Breast epithelium (tissue), 4 donors: ENCODE measurements at regions not wholly inside any gene's neighbourhood (a gene's known extent, or its start where the extent isn't known, plus 50 kb on each side); places are given as distances from the start of the nearest gene placed in this dataset.

ENCODE experiments used
- DNase-seq, 2 donors: peaks; one replicate each; pipeline ENCODE4 v3.0.0-alpha.2; 2019; ENCODE audit warnings: low spot score in 2 of 2
- H3K27ac ChIP-seq, 2 donors: fragments of 200-600 bp; sonication (generic) in 1 of 2; one replicate each; pipeline ENCODE4 v1.5.1; 2016 to 2019; ENCODE audit warnings: mild to moderate bottlenecking in 1 of 2
- H3K27me3 ChIP-seq, 2 donors: fragments of 200-600 bp; sonication (generic) in 1 of 2; one replicate each; pipeline versions ENCODE4 v1.5.1 to v1.6.0; 2017 to 2019; ENCODE audit warnings: control low read depth in 1 of 2, mild to moderate bottlenecking in 1 of 2
- H3K36me3 ChIP-seq: fragments of 200-600 bp; one replicate; pipeline ENCODE4 v1.5.1; 2019
- H3K4me1 ChIP-seq, 2 donors: fragments of 200-600 bp; sonication (generic); one replicate each; pipeline ENCODE4 v1.5.1; 2016 to 2019; ENCODE audit warnings: control low read depth in 1 of 2
- H3K4me3 ChIP-seq, 3 donors: fragments of 200-600 bp; sonication (generic); 1 replicate in 2 of 3; 2 replicates in 1 of 3; pipeline ENCODE4 v1.5.1; 2016 to 2019; ENCODE audit warnings: mild to moderate bottlenecking in 3 of 3, moderate library complexity in 2 of 3
- H3K9me3 ChIP-seq, 2 donors: fragments of 200-600 bp; sonication (generic) in 1 of 2; one replicate each; pipeline ENCODE4 v1.5.1; 2016 to 2019; ENCODE audit warnings: control low read depth in 1 of 2
- POLR2A ChIP-seq: fragments of 450-650 bp; IDR thresholded peaks from one replicate; pipeline ENCODE4 v1.6.1; 2016; ENCODE audit warnings: antibody characterized with exemption, mild to moderate bottlenecking, moderate library complexity
- POLR2AphosphoS5 ChIP-seq, 3 donors: sonication (generic); formaldehyde crosslinking; IDR thresholded peaks; one replicate each; pipeline ENCODE4 v1.6.1; 2017; ENCODE audit warnings: antibody characterized with exemption in 3 of 3
- intact Hi-C: fragments of 100-400 bp; cut with DNase I; formaldehyde crosslinking; loops from one replicate; pipeline ENCODE4 v1.15.1; 2023; ENCODE audit warnings: low total_unique reads
- TF ChIP-seq, protein P1 (sequence below), 3 donors: fragments of 450-650 bp; IDR thresholded peaks; one replicate each; pipeline ENCODE4 v1.5.1; 2016 to 2017; ENCODE audit warnings: antibody characterized with exemption in 3 of 3, mild to moderate bottlenecking in 3 of 3, moderate library complexity in 3 of 3

DNA sequence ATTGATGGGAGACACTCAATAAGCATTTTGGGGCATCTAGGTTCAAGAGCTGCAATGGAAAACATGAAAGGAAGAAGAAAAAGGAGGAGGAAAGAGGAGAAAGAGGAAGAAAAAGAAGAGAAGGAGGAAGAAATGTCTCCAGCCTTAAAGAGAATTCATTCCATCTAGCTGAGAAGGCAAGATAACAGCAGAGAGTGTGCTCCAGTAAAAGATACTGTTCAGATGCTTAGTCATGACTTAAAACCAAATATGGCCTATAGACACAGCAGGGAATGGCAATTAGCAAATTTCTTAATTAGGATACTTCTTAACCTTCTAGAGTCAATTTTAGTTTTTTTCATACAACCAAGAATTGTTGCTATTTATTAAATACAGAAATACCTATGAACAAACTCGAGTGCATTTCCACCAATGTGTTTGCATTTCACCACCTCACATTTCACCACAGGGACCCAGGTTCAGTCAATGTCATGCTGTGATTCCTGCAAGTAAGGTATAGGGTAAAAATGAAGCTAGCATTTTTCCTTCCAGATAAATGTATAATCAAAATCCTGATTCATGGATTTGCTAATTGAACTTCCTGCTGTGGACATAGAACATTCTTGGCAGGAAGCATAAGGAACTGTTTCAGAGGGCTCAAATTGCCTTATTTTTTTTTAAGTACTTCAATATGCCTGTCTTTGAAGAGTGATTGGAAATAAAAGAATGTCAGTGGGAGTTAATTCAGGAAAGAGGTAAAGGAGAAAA, 177.8 kb downstream of the RPS29 start:
- H3K36me3 ChIP-seq, result no peaks in the 10 kb centered on the region
- H3K9me3 ChIP-seq, result no peaks in the 10 kb centered on the region
- no peaks in the 10 kb centered on the region for H3K4me1 ChIP-seq
- TF ChIP-seq POLR2A (no peak), POLR2AphosphoS5 (IDR thresholded peaks at IDR 0.05) (no peak)
- TF ChIP-seq, protein P1, sequence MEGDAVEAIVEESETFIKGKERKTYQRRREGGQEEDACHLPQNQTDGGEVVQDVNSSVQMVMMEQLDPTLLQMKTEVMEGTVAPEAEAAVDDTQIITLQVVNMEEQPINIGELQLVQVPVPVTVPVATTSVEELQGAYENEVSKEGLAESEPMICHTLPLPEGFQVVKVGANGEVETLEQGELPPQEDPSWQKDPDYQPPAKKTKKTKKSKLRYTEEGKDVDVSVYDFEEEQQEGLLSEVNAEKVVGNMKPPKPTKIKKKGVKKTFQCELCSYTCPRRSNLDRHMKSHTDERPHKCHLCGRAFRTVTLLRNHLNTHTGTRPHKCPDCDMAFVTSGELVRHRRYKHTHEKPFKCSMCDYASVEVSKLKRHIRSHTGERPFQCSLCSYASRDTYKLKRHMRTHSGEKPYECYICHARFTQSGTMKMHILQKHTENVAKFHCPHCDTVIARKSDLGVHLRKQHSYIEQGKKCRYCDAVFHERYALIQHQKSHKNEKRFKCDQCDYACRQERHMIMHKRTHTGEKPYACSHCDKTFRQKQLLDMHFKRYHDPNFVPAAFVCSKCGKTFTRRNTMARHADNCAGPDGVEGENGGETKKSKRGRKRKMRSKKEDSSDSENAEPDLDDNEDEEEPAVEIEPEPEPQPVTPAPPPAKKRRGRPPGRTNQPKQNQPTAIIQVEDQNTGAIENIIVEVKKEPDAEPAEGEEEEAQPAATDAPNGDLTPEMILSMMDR (IDR thresholded peaks at IDR 0.05), result no peak
- no peak overlapping the region for H3K4me3 ChIP-seq
- intact Hi-C loops, result no loop called here
- H3K27me3 ChIP-seq, result no peaks in the 10 kb centered on the region
- DNase-seq, result no peak
- H3K27ac ChIP-seq, result no peak overlapping the region

DNA sequence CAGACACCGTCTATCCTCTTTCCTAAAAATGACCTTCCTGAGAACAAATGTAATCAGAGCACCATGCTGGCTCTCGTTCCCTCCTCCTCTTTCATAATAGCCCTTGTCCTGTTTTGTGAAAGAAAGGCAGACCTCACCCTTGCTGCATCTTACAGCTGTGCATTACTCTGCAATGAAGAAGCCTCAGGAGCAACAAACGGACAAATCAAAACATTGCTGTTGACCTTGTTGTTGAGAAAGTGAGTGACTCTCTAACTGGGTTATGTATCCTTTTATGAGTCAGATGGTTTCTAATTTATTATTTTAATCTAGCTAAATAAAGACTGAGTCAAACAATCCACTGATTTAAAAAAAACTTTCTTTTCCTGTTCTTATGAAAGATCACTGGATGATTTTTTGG, 180.9 kb downstream of the RPS29 start:
- H3K36me3 ChIP-seq, result no peaks in the 10 kb centered on the region
- no peaks in the 10 kb centered on the region for H3K4me1 ChIP-seq
- no peak overlapping the region for H3K4me3 ChIP-seq
- intact Hi-C loops, result no loop called here
- no peaks in the 10 kb centered on the region for H3K27me3 ChIP-seq
- DNase-seq, result no peak
- no peaks in the 10 kb centered on the region for H3K9me3 ChIP-seq
- no peak for TF ChIP-seq POLR2AphosphoS5 (IDR thresholded peaks at IDR 0.05)
- TF ChIP-seq, protein P1 (IDR thresholded peaks at IDR 0.05), result no peak
- TF ChIP-seq POLR2A, result no peak
- H3K27ac ChIP-seq, result no peak overlapping the region

DNA sequence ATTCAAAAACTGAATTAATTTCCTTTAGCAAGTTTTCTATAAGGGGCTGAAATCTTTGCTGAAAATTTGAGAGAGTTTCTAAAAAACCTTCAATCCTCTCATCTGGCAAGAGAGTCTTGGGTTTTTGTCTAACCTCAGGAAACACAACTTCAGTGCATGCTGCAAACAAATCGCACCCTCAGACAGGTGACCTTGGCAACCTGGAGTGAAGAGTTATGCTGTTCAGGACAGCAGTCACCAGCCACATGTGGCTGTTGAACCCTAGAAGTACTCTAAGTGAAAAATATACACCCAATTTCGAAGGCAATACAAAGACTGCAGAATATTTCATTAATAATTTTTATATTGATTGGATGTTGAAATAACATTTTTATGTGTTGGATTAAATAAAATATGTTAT, 184.8 kb downstream of the RPS29 start:
- Histone ChIP-seq H3K27me3 (no peaks in the 10 kb centered on the region), H3K9me3 (no peaks in the 10 kb centered on the region), H3K4me1 (no peaks in the 10 kb centered on the region), H3K36me3 (no peaks in the 10 kb centered on the region), H3K4me3 (no peak overlapping the region), H3K27ac (no peak overlapping the region)
- DNase-seq, result no peak
- TF ChIP-seq, protein P1 (IDR thresholded peaks at IDR 0.05), result no peak
- no peak for TF ChIP-seq POLR2A
- intact Hi-C loops, result no loop called here

DNA sequence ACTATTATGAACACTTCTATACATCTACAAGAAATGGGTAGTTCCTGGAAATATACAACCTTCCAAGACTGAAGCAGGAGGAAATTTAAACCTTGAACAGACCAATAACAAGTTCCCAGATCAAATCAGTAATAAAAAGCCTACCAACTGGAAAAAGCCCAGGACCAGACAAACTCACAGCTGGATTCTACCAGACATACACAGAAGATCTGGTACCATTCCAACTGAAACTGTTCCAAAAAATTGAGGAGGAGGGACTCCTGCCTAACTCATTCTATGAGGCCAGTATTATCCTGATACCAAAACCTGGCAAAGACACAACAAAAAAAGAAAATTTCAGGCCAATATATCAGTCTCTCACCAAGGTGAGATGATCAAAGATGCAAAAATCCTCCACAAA, 189.4 kb downstream of the RPS29 start:
- TF ChIP-seq POLR2AphosphoS5 (IDR thresholded peaks at IDR 0.05) (no peak), POLR2A (no peak)
- TF ChIP-seq, protein P1 (IDR thresholded peaks at IDR 0.05), result no peak
- Histone ChIP-seq H3K36me3 (no peaks in the 10 kb centered on the region), H3K4me1 (no peaks in the 10 kb centered on the region), H3K4me3 (no peak overlapping the region), H3K9me3 (no peaks in the 10 kb centered on the region), H3K27ac (no peak overlapping the region), H3K27me3 (no peaks in the 10 kb centered on the region)
- no peak for DNase-seq
- intact Hi-C loops, result no loop called here

DNA sequence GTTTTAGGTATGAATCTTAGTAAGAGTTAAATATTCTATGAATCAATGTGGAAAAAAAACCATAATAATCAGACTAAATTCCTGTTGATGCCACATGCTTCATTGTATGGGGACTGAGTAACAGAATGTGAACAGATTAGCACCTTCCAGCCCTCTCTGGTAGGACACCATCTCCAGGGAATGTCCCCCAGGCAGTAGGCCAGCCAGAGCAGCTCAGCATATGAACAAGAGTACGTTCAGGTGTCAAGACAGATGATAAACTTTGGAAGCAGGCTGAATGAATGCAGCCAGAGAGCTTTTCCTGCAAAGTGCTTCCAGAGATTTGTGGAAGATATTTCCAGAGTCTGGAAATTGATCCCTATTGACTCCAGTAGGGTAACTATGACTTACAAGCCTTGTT, 204.4 kb downstream of the RPS29 start:
- H3K9me3 ChIP-seq, result no peaks in the 10 kb centered on the region
- H3K4me3 ChIP-seq, result no peak overlapping the region
- no peaks in the 10 kb centered on the region for H3K36me3 ChIP-seq
- no peaks in the 10 kb centered on the region for H3K4me1 ChIP-seq
- intact Hi-C loops, result no loop called here
- TF ChIP-seq POLR2A (no peak), POLR2AphosphoS5 (IDR thresholded peaks at IDR 0.05) (no peak)
- TF ChIP-seq, protein P1 (IDR thresholded peaks at IDR 0.05), result no peak
- H3K27ac ChIP-seq, result no peak overlapping the region
- no peaks in the 10 kb centered on the region for H3K27me3 ChIP-seq
- no peak for DNase-seq
